Mesendoderm (in vitro differentiated cells): ENCODE measurements at regions not wholly inside any gene's neighbourhood (a gene's known extent, or its start where the extent isn't known, plus 50 kb on each side); places are given as distances from the start of the nearest gene placed in this dataset.

ENCODE experiments used
- DNase-seq: peaks from one replicate; pipeline ENCODE4 v3.0.0; 2013
- H2AK5ac ChIP-seq: 2 replicates; pipeline ENCODE4 v1.6.1; 2013; ENCODE audit warnings: low read length, inconsistent platforms
- H2BK120ac ChIP-seq: 2 replicates; pipeline ENCODE4 v1.6.1; 2013; ENCODE audit warnings: low read depth, mild to moderate bottlenecking, low read length, moderate library complexity, mixed read lengths
- H2BK15ac ChIP-seq: replicated peaks from 2 replicates; pipeline ENCODE4 v1.6.1; 2013; ENCODE audit warnings: low read depth, mild to moderate bottlenecking, moderate library complexity
- H2BK5ac ChIP-seq: 2 replicates; pipeline ENCODE4 v1.6.1; 2013; ENCODE audit warnings: low read length, inconsistent platforms
- H3K18ac ChIP-seq: 2 replicates; pipeline ENCODE4 v1.6.1; 2013; ENCODE audit warnings: mild to moderate bottlenecking, low read length, mixed read lengths
- H3K23ac ChIP-seq: one replicate; pipeline ENCODE4 v1.6.1; 2013; ENCODE audit warnings: low read length
- H3K27ac ChIP-seq: 2 replicates; pipeline ENCODE4 v1.5.1; 2013; ENCODE audit warnings: low read depth, mild to moderate bottlenecking, inconsistent platforms, low read length, moderate library complexity
- H3K27me3 ChIP-seq: 2 replicates; pipeline ENCODE4 v1.6.1; 2013; ENCODE audit warnings: low read length, control low read depth, mild to moderate bottlenecking, inconsistent platforms; ENCODE audit not compliant: insufficient read depth, poor library complexity
- H3K36me3 ChIP-seq: 2 replicates; pipeline ENCODE4 v1.6.1; 2013; ENCODE audit warnings: low read length, inconsistent platforms; ENCODE audit not compliant: control insufficient read depth, insufficient read depth
- H3K4ac ChIP-seq: one replicate; pipeline ENCODE4 v1.6.1; 2013; ENCODE audit warnings: low read depth, mild to moderate bottlenecking, low read length, moderate library complexity
- H3K4me1 ChIP-seq: 2 replicates; pipeline ENCODE4 v1.6.1; 2013; ENCODE audit warnings: low read depth, low read length, inconsistent platforms; ENCODE audit not compliant: control insufficient read depth
- H3K4me2 ChIP-seq: 2 replicates; pipeline ENCODE4 v1.6.1; 2013; ENCODE audit warnings: low read length
- H3K4me3 ChIP-seq: 2 replicates; pipeline ENCODE4 v1.5.1; 2013; ENCODE audit warnings: mild to moderate bottlenecking, low read length
- H3K56ac ChIP-seq: one replicate; pipeline ENCODE4 v1.6.1; 2013; ENCODE audit warnings: low read length
- H3K79me1 ChIP-seq: 2 replicates; pipeline ENCODE4 v1.6.1; 2013; ENCODE audit warnings: low read length, inconsistent platforms
- H3K79me2 ChIP-seq: 2 replicates; pipeline ENCODE4 v1.6.1; 2013; ENCODE audit warnings: mild to moderate bottlenecking, low read length; ENCODE audit not compliant: control insufficient read depth, insufficient read depth
- H3K9ac ChIP-seq: 2 replicates; pipeline ENCODE4 v1.6.1; 2013; ENCODE audit warnings: low read length, inconsistent platforms
- H4K5ac ChIP-seq: one replicate; pipeline ENCODE4 v1.6.1; 2013; ENCODE audit warnings: low read length
- H4K8ac ChIP-seq: one replicate; pipeline ENCODE4 v1.6.1; 2013; ENCODE audit warnings: low read depth, mild to moderate bottlenecking, control low read depth, low read length, moderate library complexity
- WGBS: extraction: QIAGEN DNeasy Blood & Tissue Kit; methylation state at CpG from one replicate; pipeline ENCODE4 v1.1.7; 2013; ENCODE audit warnings: low lambda C conversion rate, missing lambda C conversion rate; ENCODE audit not compliant: insufficient coverage; ENCODE audit errors: extremely low coverage; 5-methylcytosine and 5-hydroxymethylcytosine counted together

GRCh38 chr5:153233933-153234332, 256.5 kb upstream of the GRIA1 start:
- Histone ChIP-seq H3K27ac (no peak overlapping the region), H3K79me2 (no peaks in the 10 kb centered on the region), H3K36me3 (no peaks in the 10 kb centered on the region), H2AK5ac (no peak overlapping the region), H3K27me3 (no peaks in the 10 kb centered on the region), H2BK15ac (no peak overlapping the region), H2BK5ac (no peak overlapping the region), H3K4ac (no peak overlapping the region), H3K9ac (no peak overlapping the region), H4K8ac (no peak overlapping the region), H2BK120ac (no peak overlapping the region), H3K4me3 (no peak overlapping the region), H4K5ac (no peak overlapping the region), H3K4me2 (no peak overlapping the region), H3K56ac (no peak overlapping the region), H3K4me1 (no peaks in the 10 kb centered on the region), H3K23ac (no peak overlapping the region), H3K18ac (no peak overlapping the region), H3K79me1 (no peaks in the 10 kb centered on the region)
- no peak for DNase-seq
- WGBS = no CpG with 5 or more reads among the region's 2 CpGs

DNA sequence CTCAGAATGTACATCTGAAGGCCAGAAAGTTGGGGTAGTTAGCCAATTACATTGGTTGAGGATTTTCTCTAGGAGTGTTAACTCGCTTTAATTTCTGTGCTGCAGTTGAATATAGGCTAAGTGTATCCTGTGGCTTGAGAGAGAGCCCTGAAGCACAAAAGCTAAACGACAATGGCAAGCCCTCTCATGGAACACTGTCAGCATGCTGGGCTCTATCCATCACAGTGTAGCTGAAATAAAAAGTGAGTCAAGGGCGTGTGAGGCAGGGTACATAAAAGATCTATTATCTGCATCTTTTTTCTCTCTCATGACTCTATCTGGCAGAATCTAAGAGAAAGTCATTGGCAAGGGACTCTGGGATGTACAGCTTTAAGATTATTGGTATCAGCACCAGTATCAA, 254.2 kb upstream of the GRIA1 start:
- Histone ChIP-seq H2AK5ac (no peak overlapping the region), H3K27ac (no peak overlapping the region), H3K23ac (no peak overlapping the region), H2BK120ac (no peak overlapping the region), H2BK15ac (no peak overlapping the region), H3K36me3 (no peaks in the 10 kb centered on the region), H3K4me1 (no peaks in the 10 kb centered on the region), H3K4me2 (no peak overlapping the region), H3K18ac (no peak overlapping the region), H3K27me3 (no peaks in the 10 kb centered on the region), H3K79me2 (no peaks in the 10 kb centered on the region), H3K79me1 (no peaks in the 10 kb centered on the region), H3K9ac (no peak overlapping the region), H3K4me3 (no peak overlapping the region), H4K5ac (no peak overlapping the region), H4K8ac (no peak overlapping the region), H3K4ac (no peak overlapping the region), H2BK5ac (no peak overlapping the region), H3K56ac (no peak overlapping the region)
- WGBS = no CpG with 5 or more reads among the region's 3 CpGs
- no peak for DNase-seq

DNA sequence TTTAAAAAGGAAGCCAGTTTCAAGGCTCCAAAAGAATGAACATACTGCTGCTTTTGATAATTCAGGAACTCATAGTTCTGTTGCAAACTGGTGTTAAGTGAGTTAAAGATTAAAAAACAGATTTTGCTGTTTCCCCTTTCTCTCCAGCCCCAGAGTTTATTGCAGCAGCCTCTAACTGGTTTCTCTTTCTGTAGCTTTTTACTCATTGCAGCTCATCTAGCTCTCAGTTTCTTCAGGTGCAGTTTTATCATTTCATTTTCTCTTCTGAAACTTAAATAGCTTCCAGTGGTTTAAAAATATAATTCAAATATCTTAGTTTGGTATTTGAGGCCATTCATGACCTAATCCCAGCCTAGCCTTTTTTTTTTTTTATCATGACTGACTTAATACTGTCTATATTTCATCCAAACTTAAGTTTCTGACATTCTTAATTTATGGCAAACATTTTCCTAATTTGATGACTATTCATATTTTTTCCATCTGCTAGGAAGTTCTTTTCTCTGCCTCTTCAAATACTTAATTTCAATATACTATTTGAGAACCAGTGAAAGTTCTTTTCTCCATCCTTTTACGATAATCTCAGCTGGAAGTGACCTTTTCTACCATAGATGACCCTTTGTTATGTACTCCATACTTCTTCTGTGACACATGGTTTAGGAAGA, 252.7 kb upstream of the GRIA1 start:
- Histone ChIP-seq H2BK120ac (no peak overlapping the region), H4K8ac (no peak overlapping the region), H3K23ac (no peak overlapping the region), H3K36me3 (no peaks in the 10 kb centered on the region), H3K27ac (no peak overlapping the region), H3K4me2 (no peak overlapping the region), H3K27me3 (no peaks in the 10 kb centered on the region), H3K79me2 (no peaks in the 10 kb centered on the region), H4K5ac (no peak overlapping the region), H2AK5ac (no peak overlapping the region), H3K79me1 (no peaks in the 10 kb centered on the region), H3K4me3 (no peak overlapping the region), H3K9ac (no peak overlapping the region), H2BK5ac (no peak overlapping the region), H3K56ac (no peak overlapping the region), H2BK15ac (no peak overlapping the region), H3K18ac (no peak overlapping the region), H3K4me1 (no peaks in the 10 kb centered on the region), H3K4ac (no peak overlapping the region)
- no peak for DNase-seq
- WGBS = no CpG with 5 or more reads among the region's 1 CpG

DNA sequence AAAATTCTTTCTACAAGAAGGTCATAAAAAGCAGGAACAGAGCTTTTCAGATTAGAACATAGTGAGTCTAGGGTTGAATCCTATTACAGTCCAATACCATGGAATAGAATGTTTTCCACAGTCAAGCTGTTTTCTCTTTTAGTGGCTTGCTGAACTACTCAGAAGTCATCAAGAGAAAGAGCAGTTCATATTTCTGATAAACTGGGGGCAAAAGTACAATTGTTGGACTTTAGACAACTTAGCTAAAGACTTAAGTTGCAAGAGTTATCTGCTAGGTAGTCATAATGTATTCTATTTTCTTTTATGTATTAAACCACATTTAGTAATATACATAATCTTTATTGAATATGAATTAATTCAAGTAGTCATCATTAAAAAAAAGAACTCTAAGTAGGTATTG, 233.1 kb upstream of the GRIA1 start:
- Histone ChIP-seq H3K4me2 (no peak overlapping the region), H4K8ac (no peak overlapping the region), H2AK5ac (no peak overlapping the region), H3K27ac (no peak overlapping the region), H3K27me3 (no peaks in the 10 kb centered on the region), H3K36me3 (no peaks in the 10 kb centered on the region), H2BK5ac (no peak overlapping the region), H3K4ac (no peak overlapping the region), H3K9ac (no peak overlapping the region), H3K56ac (no peak overlapping the region), H3K4me3 (no peak overlapping the region), H2BK120ac (no peak overlapping the region), H2BK15ac (no peak overlapping the region), H3K18ac (no peak overlapping the region), H3K79me2 (no peaks in the 10 kb centered on the region), H4K5ac (no peak overlapping the region), H3K4me1 (no peaks in the 10 kb centered on the region), H3K79me1 (no peaks in the 10 kb centered on the region), H3K23ac (no peak overlapping the region)
- DNase-seq = no peak

GRCh38 chr5:153258469-153258868, 232.0 kb upstream of the GRIA1 start:
- H3K4me2 ChIP-seq = no peak overlapping the region
- H2AK5ac ChIP-seq = no peak overlapping the region
- no peak overlapping the region for H3K23ac ChIP-seq
- H2BK15ac ChIP-seq = no peak overlapping the region
- no peaks in the 10 kb centered on the region for H3K4me1 ChIP-seq
- H4K8ac ChIP-seq = no peak overlapping the region
- H3K36me3 ChIP-seq = no peaks in the 10 kb centered on the region
- WGBS = 100% methylated on average over 1 of the region's 3 CpGs
- no peak overlapping the region for H3K9ac ChIP-seq
- no peak for DNase-seq
- H2BK120ac ChIP-seq = no peak overlapping the region
- no peak overlapping the region for H4K5ac ChIP-seq
- H3K4me3 ChIP-seq = no peak overlapping the region
- no peak overlapping the region for H3K27ac ChIP-seq
- H3K79me2 ChIP-seq = no peaks in the 10 kb centered on the region
- H3K27me3 ChIP-seq = no peaks in the 10 kb centered on the region
- no peaks in the 10 kb centered on the region for H3K79me1 ChIP-seq
- no peak overlapping the region for H3K18ac ChIP-seq
- no peak overlapping the region for H3K4ac ChIP-seq
- no peak overlapping the region for H3K56ac ChIP-seq
- H2BK5ac ChIP-seq = no peak overlapping the region

GRCh38 chr5:153267506-153267905, 223.0 kb upstream of the GRIA1 start:
- H4K5ac ChIP-seq = no peak overlapping the region
- no peaks in the 10 kb centered on the region for H3K79me2 ChIP-seq
- no peak overlapping the region for H4K8ac ChIP-seq
- H2AK5ac ChIP-seq = no peak overlapping the region
- no peak overlapping the region for H2BK120ac ChIP-seq
- no peak overlapping the region for H3K4me3 ChIP-seq
- H3K9ac ChIP-seq = no peak overlapping the region
- H3K18ac ChIP-seq = no peak overlapping the region
- H2BK5ac ChIP-seq = no peak overlapping the region
- no peak overlapping the region for H3K27ac ChIP-seq
- DNase-seq = no peak
- no peaks in the 10 kb centered on the region for H3K79me1 ChIP-seq
- H2BK15ac ChIP-seq = no peak overlapping the region
- no peak overlapping the region for H3K56ac ChIP-seq
- no peaks in the 10 kb centered on the region for H3K27me3 ChIP-seq
- no peaks in the 10 kb centered on the region for H3K4me1 ChIP-seq
- no peaks in the 10 kb centered on the region for H3K36me3 ChIP-seq
- no peak overlapping the region for H3K4ac ChIP-seq
- no peak overlapping the region for H3K4me2 ChIP-seq
- no peak overlapping the region for H3K23ac ChIP-seq
